ENCODE measurements at regions not wholly inside any gene's neighbourhood (a gene's known extent, or its start where the extent isn't known, plus 50 kb on each side); places are given as distances from the start of the nearest gene placed in this dataset.

DNA sequence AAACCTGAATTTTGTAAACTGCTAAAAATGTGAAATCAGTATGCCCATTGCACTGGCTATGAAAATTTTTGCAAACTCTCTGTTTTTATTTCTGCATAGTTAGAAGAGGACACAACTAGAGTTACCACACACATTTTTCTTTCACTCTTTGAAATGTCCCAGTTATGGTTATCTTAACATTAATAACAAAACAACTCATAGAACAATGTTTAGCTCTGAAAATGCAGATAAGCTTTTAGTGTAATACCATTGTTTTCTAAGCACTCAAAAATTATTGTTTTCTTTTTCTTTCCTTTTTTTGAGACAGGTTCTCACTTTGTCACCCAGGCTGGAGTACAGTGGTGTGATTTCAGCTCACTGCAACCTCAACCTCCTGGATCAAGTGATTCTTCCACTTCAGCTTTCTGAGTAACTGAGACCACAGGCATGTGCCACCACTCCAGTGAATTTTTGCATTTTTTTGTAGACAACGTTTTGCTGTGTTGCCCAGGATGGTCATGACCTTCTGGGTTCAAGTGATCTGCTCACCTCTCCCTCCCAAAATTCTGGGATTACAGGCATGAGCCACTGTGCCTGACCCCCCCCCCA lies 1204.5 kb upstream of the ZEB2 start:
- H3K4me2 ChIP-seq (ENCODE audit: low read length), result no peak overlapping the region
- H3K36me3 ChIP-seq (ENCODE audit: control insufficient read depth in 1 of 2, insufficient read depth in 2 of 2, low read length in 2 of 2), result no peaks in the 10 kb centered on the region
- no peak for DNase-seq (ENCODE audit: low read depth, low spot score)
- BruUV-seq (replicated peaks), result no TSS peak
- H3K4me3 ChIP-seq (replicated peaks in 1 of 2; ENCODE audit: low read depth in 1 of 2, low read length in 2 of 2), result no peak overlapping the region
- RAD21 ChIA-PET (ENCODE audit: low non-redundant PET in 1 of 2, low total read pairs in 2 of 2, uncharacterized antibody in 2 of 2, unreplicated experiment in 2 of 2), result no interaction called here
- no peaks in the 10 kb centered on the region for H3K4me1 ChIP-seq (ENCODE audit: control insufficient read depth in 1 of 2, insufficient read depth in 2 of 2, low read length in 2 of 2)
- intact Hi-C loops (cut with micrococcal nuclease), result no loop called here
- POLR2A ChIA-PET, result no interaction called here
- TF ChIP-seq ELF1 (IDR thresholded peaks at IDR 0.05; ENCODE audit: borderline replicate concordance, low read depth), result no peak
- no peak for TF ChIP-seq CEBPB (IDR thresholded peaks at IDR 0.05; ENCODE audit: low read depth)
- no peak for TF ChIP-seq ZBTB33 (IDR thresholded peaks at IDR 0.05; ENCODE audit: extremely low read depth, insufficient replicate concordance, low read length)
- TF ChIP-seq EGR1 (IDR thresholded peaks at IDR 0.05; ENCODE audit: low read depth), result no peak
- no peak for TF ChIP-seq CBX3 (IDR thresholded peaks at IDR 0.05; ENCODE audit: low read depth)
- no peak for TF ChIP-seq SIN3A (IDR thresholded peaks at IDR 0.05; ENCODE audit: low read depth)
- TF ChIP-seq TCF7L2 (IDR thresholded peaks at IDR 0.05; ENCODE audit: borderline replicate concordance, extremely low read depth, insufficient read depth, insufficient read length), result no peak
- TF ChIP-seq ZFX (IDR thresholded peaks at IDR 0.05), result no peak
- no peak for TF ChIP-seq EZH2phosphoT487 (IDR thresholded peaks at IDR 0.05; ENCODE audit: borderline replicate concordance)
- no peak for TF ChIP-seq POLR2AphosphoS5 (IDR thresholded peaks at IDR 0.05; ENCODE audit: low read depth, low read length)
- no peak for TF ChIP-seq SRF (IDR thresholded peaks at IDR 0.05; ENCODE audit: low read depth)
- TF ChIP-seq EZH2 (IDR thresholded peaks at IDR 0.05), result no peak
- TF ChIP-seq SP1 (IDR thresholded peaks at IDR 0.05; ENCODE audit: low read depth), result no peak
- TF ChIP-seq, protein P1, sequence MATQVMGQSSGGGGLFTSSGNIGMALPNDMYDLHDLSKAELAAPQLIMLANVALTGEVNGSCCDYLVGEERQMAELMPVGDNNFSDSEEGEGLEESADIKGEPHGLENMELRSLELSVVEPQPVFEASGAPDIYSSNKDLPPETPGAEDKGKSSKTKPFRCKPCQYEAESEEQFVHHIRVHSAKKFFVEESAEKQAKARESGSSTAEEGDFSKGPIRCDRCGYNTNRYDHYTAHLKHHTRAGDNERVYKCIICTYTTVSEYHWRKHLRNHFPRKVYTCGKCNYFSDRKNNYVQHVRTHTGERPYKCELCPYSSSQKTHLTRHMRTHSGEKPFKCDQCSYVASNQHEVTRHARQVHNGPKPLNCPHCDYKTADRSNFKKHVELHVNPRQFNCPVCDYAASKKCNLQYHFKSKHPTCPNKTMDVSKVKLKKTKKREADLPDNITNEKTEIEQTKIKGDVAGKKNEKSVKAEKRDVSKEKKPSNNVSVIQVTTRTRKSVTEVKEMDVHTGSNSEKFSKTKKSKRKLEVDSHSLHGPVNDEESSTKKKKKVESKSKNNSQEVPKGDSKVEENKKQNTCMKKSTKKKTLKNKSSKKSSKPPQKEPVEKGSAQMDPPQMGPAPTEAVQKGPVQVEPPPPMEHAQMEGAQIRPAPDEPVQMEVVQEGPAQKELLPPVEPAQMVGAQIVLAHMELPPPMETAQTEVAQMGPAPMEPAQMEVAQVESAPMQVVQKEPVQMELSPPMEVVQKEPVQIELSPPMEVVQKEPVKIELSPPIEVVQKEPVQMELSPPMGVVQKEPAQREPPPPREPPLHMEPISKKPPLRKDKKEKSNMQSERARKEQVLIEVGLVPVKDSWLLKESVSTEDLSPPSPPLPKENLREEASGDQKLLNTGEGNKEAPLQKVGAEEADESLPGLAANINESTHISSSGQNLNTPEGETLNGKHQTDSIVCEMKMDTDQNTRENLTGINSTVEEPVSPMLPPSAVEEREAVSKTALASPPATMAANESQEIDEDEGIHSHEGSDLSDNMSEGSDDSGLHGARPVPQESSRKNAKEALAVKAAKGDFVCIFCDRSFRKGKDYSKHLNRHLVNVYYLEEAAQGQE (IDR thresholded peaks at IDR 0.05; ENCODE audit: low read depth), result no peak
- TF ChIP-seq JUND (IDR thresholded peaks at IDR 0.05), result no peak
- no peak for TF ChIP-seq YY1 (IDR thresholded peaks at IDR 0.05; ENCODE audit: extremely low read depth, insufficient replicate concordance, low read depth, low read length)
- no peak for TF ChIP-seq ATF3 (IDR thresholded peaks at IDR 0.05)
- TF ChIP-seq MAX (IDR thresholded peaks at IDR 0.05), result no peak
- TF ChIP-seq ZNF274 (IDR thresholded peaks at IDR 0.05; ENCODE audit: low read depth, low read length), result no peak
- TF ChIP-seq RAD21 (IDR thresholded peaks at IDR 0.05; ENCODE audit: low read depth), result no peak
- no peak overlapping the region for H2AFZ ChIP-seq (ENCODE audit: low read depth, low read length, poor library complexity, severe bottlenecking)
- no peak overlapping the region for H3K9ac ChIP-seq (ENCODE audit: low read length)
- no peaks in the 10 kb centered on the region for H3K9me3 ChIP-seq (ENCODE audit: control insufficient read depth in 1 of 2, insufficient read depth in 1 of 2, low read depth in 1 of 2, low read length in 2 of 2)
- no peaks in the 10 kb centered on the region for H3K79me2 ChIP-seq (ENCODE audit: insufficient read depth, low read length)
- CTCF ChIA-PET, result no interaction called here
- H3K9me2 ChIP-seq (ENCODE audit: insufficient read depth), result no peaks in the 10 kb centered on the region
- H3K27ac ChIP-seq (ENCODE audit: low read depth, low read length), result no peak overlapping the region
- H3K27me3 ChIP-seq (ENCODE audit: insufficient read depth, low read length), result no peaks in the 10 kb centered on the region
- no peaks in the 10 kb centered on the region for H4K20me1 ChIP-seq (ENCODE audit: insufficient read depth)
- no peak for ATAC-seq
